Lower leg skin (tissue), 4 donors: ENCODE measurements at regions not wholly inside any gene's neighbourhood (a gene's known extent, or its start where the extent isn't known, plus 50 kb on each side); places are given as distances from the start of the nearest gene placed in this dataset.

Experiments
- DNase-seq, 2 donors: peaks; one replicate each; pipeline ENCODE4 v3.0.0-alpha.2; 2019; ENCODE audit warnings: low spot score in 2 of 2
- H3K4me3 ChIP-seq: fragments of 200-600 bp; sonication (generic); 2 replicates; pipeline ENCODE4 v1.5.1; 2017; ENCODE audit warnings: mild to moderate bottlenecking, low read depth; ENCODE audit not compliant: poor library complexity, severe bottlenecking
- POLR2A ChIP-seq, 2 donors: fragments of 450-650 bp; IDR thresholded peaks; one replicate each; pipeline ENCODE4 v1.6.1; 2016 to 2017; ENCODE audit warnings: antibody characterized with exemption in 2 of 2, mild to moderate bottlenecking in 1 of 2, moderate library complexity in 1 of 2
- WGBS, 2 donors: methylation state at CpG; one replicate each; pipeline ENCODE4 v1.1.5; 2018; 5-methylcytosine and 5-hydroxymethylcytosine counted together
- intact Hi-C: fragments of 100-400 bp; cut with DNase I; formaldehyde crosslinking; loops from one replicate; pipeline ENCODE4 v1.15.0; 2023; ENCODE audit warnings: low total_unique reads
- TF ChIP-seq, protein P1 (sequence below), 3 donors: fragments of 450-650 bp; IDR thresholded peaks; one replicate each; pipeline ENCODE4 v1.5.1; 2016; ENCODE audit warnings: antibody characterized with exemption in 3 of 3, mild to moderate bottlenecking in 3 of 3, moderate library complexity in 2 of 3

DNA sequence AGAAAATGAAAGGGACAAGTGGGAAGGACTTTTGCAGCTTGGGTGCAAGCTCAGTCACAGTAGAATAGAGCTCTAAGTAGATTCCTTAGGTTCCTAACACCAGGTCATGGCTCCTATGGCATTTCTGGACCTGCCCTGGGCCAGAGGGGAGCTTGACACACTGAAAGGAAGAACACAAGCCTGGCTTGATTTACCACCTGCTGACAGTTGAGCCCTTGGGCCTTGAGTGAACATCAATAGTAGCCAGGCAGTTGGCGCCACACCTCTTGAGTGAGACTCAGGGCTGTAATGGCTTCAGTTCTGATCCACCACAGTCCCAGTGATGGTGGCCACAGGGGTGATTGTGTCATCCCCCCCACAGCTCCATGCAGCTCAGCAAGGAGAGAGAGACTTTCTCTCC, 221.9 kb upstream of the PCDH17 start:
- TF ChIP-seq POLR2A (IDR thresholded peaks at IDR 0.05): no peak
- TF ChIP-seq, protein P1, sequence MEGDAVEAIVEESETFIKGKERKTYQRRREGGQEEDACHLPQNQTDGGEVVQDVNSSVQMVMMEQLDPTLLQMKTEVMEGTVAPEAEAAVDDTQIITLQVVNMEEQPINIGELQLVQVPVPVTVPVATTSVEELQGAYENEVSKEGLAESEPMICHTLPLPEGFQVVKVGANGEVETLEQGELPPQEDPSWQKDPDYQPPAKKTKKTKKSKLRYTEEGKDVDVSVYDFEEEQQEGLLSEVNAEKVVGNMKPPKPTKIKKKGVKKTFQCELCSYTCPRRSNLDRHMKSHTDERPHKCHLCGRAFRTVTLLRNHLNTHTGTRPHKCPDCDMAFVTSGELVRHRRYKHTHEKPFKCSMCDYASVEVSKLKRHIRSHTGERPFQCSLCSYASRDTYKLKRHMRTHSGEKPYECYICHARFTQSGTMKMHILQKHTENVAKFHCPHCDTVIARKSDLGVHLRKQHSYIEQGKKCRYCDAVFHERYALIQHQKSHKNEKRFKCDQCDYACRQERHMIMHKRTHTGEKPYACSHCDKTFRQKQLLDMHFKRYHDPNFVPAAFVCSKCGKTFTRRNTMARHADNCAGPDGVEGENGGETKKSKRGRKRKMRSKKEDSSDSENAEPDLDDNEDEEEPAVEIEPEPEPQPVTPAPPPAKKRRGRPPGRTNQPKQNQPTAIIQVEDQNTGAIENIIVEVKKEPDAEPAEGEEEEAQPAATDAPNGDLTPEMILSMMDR (IDR thresholded peaks at IDR 0.05): no peak
- DNase-seq: peak in 1 of 2 donors; percentile 49
- intact Hi-C loops: no loop called here
- H3K4me3 ChIP-seq: no peak overlapping the region
- WGBS, 2 donors: 80 to 100% methylated on average over 1 of the region's 1 CpG

DNA sequence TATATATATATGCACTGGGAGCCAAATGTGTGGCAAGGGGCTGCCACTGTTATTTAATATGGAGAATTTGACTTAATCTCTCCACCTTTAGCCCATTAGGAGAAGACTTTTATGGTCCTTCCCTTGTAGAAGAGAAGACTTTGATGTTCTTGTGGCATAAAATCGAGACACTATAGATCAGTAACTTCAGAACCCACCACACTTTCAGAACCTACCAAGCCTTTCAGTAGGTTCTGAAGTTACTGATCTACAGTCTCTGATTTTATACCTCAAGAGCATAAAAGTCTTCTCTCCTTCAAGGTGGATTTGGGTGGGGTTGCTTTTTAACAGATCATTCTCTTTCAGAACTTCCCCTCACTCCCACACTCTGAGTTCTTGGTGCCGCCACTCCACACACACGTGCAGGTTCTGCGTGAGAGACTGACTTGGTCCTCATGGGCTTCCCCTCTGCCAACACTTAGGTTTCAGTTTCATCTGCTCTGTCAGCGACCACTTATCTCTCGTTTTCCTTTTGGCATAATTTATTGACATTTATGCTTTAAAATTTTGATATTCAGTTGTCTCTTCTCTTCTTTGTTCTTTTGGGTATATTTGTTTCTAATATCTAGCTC, 213.4 kb upstream of the PCDH17 start:
- TF ChIP-seq, protein P1 (IDR thresholded peaks at IDR 0.05): no peak
- no peak for TF ChIP-seq POLR2A (IDR thresholded peaks at IDR 0.05)
- WGBS, 2 donors: 76 to 80% methylated on average over 6 of the region's 6 CpGs
- intact Hi-C loops: no loop called here
- H3K4me3 ChIP-seq: no peak overlapping the region
- no peak for DNase-seq

DNA sequence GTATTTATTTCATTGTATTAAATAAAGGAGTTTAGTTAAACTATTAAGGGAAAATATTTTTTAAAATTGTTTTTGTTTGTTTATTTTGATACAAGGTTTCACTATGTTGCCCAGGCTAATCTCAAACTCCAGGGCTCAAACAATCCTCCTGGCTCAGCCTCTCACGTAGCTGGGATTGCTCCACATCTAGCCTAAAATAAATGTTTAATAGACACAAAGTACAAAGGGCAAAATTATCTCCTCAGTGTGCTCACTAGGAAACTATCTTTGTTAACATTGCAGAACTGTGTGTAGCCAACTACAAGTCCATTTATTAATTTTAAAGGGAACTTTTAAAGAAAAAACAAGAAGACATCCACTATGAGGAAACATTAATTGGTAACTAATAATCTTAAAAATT, 207.2 kb upstream of the PCDH17 start:
- TF ChIP-seq, protein P1 (IDR thresholded peaks at IDR 0.05): no peak
- TF ChIP-seq POLR2A (IDR thresholded peaks at IDR 0.05): no peak
- H3K4me3 ChIP-seq: no peak overlapping the region
- no peak for DNase-seq
- WGBS, 2 donors: 74 to 80% methylated on average over 1 of the region's 1 CpG
- intact Hi-C loops: no loop called here

DNA sequence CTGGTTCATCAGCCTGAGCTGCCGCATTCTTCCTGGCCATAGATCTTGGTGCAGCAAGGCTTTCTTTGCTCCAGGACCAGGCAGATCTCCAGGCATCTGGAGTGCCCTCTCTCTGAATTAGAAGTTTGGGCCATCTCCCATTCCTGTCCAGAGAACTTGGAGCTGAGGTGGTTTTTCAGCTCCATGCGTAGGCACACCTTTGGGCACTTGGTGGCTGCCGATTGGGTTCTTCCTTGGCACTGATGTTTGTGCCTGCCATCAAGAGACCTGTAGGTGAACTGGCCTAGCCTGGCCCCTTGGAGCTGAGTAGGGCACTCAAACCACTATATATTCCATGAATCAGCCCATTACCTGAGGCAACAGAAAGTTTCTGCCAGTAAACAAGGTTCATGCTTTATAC, 206.0 kb upstream of the PCDH17 start:
- TF ChIP-seq POLR2A (IDR thresholded peaks at IDR 0.05): no peak
- TF ChIP-seq, protein P1 (IDR thresholded peaks at IDR 0.05): no peak

DNA sequence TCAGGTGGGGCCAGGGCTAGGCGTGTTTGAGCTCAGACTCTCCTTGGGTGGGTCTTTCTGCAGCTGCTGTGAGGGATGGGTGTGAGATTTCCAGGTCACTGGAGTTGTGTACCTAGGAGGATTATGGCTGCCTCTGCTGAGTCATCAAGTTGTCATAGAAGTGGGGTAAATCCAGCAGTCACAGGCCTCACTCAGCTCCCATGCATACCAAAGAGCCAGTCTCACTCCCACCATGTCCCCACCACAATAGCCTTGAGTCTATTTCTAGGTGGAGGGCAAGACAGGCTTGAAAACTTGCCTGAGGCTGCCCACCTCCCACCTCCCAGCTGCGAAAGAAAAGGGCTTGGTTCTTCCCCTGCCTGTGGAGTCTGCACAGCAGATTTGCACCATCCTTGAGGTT, 194.0 kb upstream of the PCDH17 start:
- 69 to 84% methylated on average over 2 of the region's 2 CpGs for WGBS, 2 donors
- intact Hi-C loops: no loop called here
- TF ChIP-seq, protein P1 (IDR thresholded peaks at IDR 0.05): no peak
- TF ChIP-seq POLR2A (IDR thresholded peaks at IDR 0.05): no peak

More for the DNA sequence above, 206.0 kb upstream of the PCDH17 start:
- WGBS, 2 donors: 90 to 97% methylated on average over 3 of the region's 3 CpGs
- peak in 1 of 2 donors; percentile 56 for DNase-seq
- H3K4me3 ChIP-seq: no peak overlapping the region
- intact Hi-C loops: no loop called here

DNA sequence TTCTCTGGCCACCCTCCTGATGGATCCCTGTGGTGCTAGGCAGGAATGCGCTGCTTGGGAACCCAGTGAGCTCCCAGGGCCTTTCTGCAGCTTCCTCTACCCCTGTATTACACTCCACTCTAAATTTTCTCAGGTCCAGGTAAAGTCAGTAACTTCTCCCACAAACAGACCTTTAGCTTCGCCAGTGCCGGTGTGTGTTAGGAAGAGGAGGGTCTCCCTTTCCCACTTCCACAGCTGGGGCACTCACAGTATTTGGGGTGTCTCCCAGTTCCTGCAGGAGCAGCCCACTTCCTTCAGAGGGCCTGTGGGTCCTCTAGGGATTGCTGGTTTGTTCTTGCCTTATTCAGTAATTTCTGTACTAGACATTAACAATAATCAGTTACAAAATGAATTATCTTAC, 193.5 kb upstream of the PCDH17 start:
- no peak overlapping the region for H3K4me3 ChIP-seq
- DNase-seq: peak in 1 of 2 donors; percentile 36
- intact Hi-C loops: no loop called here
- 87 to 90% methylated on average over 3 of the region's 3 CpGs for WGBS, 2 donors
- no peak for TF ChIP-seq POLR2A (IDR thresholded peaks at IDR 0.05)
- TF ChIP-seq, protein P1 (IDR thresholded peaks at IDR 0.05): no peak

More for the DNA sequence above, 194.0 kb upstream of the PCDH17 start:
- peak in 1 of 2 donors; percentile 39 for DNase-seq
- no peak overlapping the region for H3K4me3 ChIP-seq
